Right kidney (tissue), 1 donor: ENCODE measurements at regions not wholly inside any gene's neighbourhood (a gene's known extent, or its start where the extent isn't known, plus 50 kb on each side); places are given as distances from the start of the nearest gene placed in this dataset.

Experiments used
- DNase-seq: peaks from one replicate; pipeline ENCODE4 v3.0.0-alpha.2; 2016

- no peak for DNase-seq
Measured at GRCh38 chr10:128814782-128815181, 652.3 kb upstream of the MGMT start.

- DNase-seq = no peak
Measured at GRCh38 chr10:128816726-128817125, 650.3 kb upstream of the MGMT start.

GRCh38 chr10:128817636-128818035, 649.4 kb upstream of the MGMT start:
- no peak for DNase-seq

- no peak for DNase-seq
Measured at GRCh38 chr10:128820663-128821062, 646.4 kb upstream of the MGMT start.

GRCh38 chr10:128823201-128823600, 643.8 kb upstream of the MGMT start:
- no peak for DNase-seq

- no peak for DNase-seq
Measured at GRCh38 chr10:128825626-128826025, 641.4 kb upstream of the MGMT start.

GRCh38 chr10:128833671-128834070, 633.4 kb upstream of the MGMT start:
- DNase-seq = no peak

- no peak for DNase-seq
Measured at GRCh38 chr10:128835361-128835760, 631.7 kb upstream of the MGMT start.

GRCh38 chr10:128837478-128837877, 629.6 kb upstream of the MGMT start:
- DNase-seq = no peak

GRCh38 chr10:128839134-128839533, 627.9 kb upstream of the MGMT start:
- no peak for DNase-seq

GRCh38 chr10:128839701-128840100, 627.3 kb upstream of the MGMT start:
- no peak for DNase-seq

GRCh38 chr10:128843972-128844371, 623.1 kb upstream of the MGMT start:
- DNase-seq = no peak

- no peak for DNase-seq
Measured at GRCh38 chr10:128846927-128847326, 620.1 kb upstream of the MGMT start.

- no peak for DNase-seq
Measured at GRCh38 chr10:128848810-128849209, 618.2 kb upstream of the MGMT start.

- no peak for DNase-seq
Measured at GRCh38 chr10:128850647-128851046, 616.4 kb upstream of the MGMT start.

- no peak for DNase-seq
Measured at GRCh38 chr10:128851281-128851680, 615.8 kb upstream of the MGMT start.

GRCh38 chr10:128851726-128852125, 615.3 kb upstream of the MGMT start:
- DNase-seq = no peak

GRCh38 chr10:128852449-128852848, 614.6 kb upstream of the MGMT start:
- DNase-seq = no peak

- no peak for DNase-seq
Measured at GRCh38 chr10:128852902-128853301, 614.1 kb upstream of the MGMT start.

GRCh38 chr10:128853537-128853936, 613.5 kb upstream of the MGMT start:
- DNase-seq = no peak

GRCh38 chr10:128854204-128854603, 612.8 kb upstream of the MGMT start:
- no peak for DNase-seq

GRCh38 chr10:128854963-128855362, 612.1 kb upstream of the MGMT start:
- peak; percentile 56 for DNase-seq

GRCh38 chr10:128855618-128856428, 611.2 kb upstream of the MGMT start:
- no peak for DNase-seq

- no peak for DNase-seq
Measured at GRCh38 chr10:128859738-128860386, 607.2 kb upstream of the MGMT start.
